PFSK-1 (cell line): ENCODE measurements at regions not wholly inside any gene's neighbourhood (a gene's known extent, or its start where the extent isn't known, plus 50 kb on each side); places are given as distances from the start of the nearest gene placed in this dataset.

Experiments used
- FOXP2 ChIP-seq: optimal IDR thresholded peaks from 2 replicates; pipeline ENCODE3; 2011; ENCODE audit warnings: borderline replicate concordance, control low read depth, inconsistent platforms; ENCODE audit not compliant: insufficient read depth; ENCODE audit errors: extremely low read length, extremely low read depth
- POLR2AphosphoS5 ChIP-seq: IDR thresholded peaks from 2 replicates; pipeline ENCODE4 v1.6.1; 2012; ENCODE audit warnings: low read depth, mild to moderate bottlenecking, control low read depth, low read length, moderate library complexity
- SIN3A ChIP-seq: IDR thresholded peaks from 2 replicates; pipeline ENCODE4 v1.6.1; 2012; ENCODE audit warnings: mild to moderate bottlenecking, low read length, moderate library complexity, borderline replicate concordance; ENCODE audit not compliant: insufficient read depth
- TAF1 ChIP-seq: IDR thresholded peaks from 2 replicates; pipeline ENCODE4 v1.6.1; 2012; ENCODE audit warnings: low read length, control low read depth, borderline replicate concordance; ENCODE audit not compliant: insufficient read depth
- TF ChIP-seq, protein P1 (sequence below), 2 experiments: IDR thresholded peaks; 2 replicates each; pipeline versions ENCODE4 v1.6.1 to v1.8.0; 2011 to 2012; ENCODE audit warnings: low read depth in 2 of 2, low read length in 2 of 2, control low read depth in 1 of 2, inconsistent platforms in 1 of 2, mild to moderate bottlenecking in 1 of 2, moderate library complexity in 1 of 2; ENCODE audit not compliant: insufficient read depth in 1 of 2

DNA sequence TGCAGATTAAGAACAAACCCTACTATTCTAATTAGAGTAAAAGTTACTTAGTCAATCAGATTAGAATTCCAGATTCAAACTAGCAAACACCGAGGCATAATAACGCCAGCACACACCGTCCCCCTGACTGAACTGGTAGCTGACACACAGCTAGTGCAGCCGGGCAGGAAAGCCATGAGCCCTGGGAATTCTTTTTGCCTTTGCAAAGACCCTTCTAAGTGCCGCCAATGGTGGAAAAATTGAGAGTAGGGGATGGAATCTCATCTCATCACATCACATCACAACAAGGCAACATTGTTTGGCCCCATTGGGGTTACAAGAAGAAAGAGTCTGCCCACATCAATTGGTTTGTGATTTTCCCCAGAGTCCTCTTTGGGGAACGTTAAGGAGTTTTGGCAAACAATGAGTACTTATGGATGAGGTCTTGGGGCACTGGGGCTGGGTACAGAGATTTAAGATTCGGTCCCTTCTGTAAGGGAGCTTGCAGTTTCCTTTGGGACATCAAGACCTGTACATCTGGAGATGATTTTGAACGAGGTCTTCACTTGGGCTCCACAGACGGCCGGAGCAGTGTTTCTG lies 120.4 kb upstream of the MEF2A start:
- TF ChIP-seq TAF1 (no peak), POLR2AphosphoS5 (no peak), SIN3A (no peak), FOXP2 (no peak)
- TF ChIP-seq, protein P1, sequence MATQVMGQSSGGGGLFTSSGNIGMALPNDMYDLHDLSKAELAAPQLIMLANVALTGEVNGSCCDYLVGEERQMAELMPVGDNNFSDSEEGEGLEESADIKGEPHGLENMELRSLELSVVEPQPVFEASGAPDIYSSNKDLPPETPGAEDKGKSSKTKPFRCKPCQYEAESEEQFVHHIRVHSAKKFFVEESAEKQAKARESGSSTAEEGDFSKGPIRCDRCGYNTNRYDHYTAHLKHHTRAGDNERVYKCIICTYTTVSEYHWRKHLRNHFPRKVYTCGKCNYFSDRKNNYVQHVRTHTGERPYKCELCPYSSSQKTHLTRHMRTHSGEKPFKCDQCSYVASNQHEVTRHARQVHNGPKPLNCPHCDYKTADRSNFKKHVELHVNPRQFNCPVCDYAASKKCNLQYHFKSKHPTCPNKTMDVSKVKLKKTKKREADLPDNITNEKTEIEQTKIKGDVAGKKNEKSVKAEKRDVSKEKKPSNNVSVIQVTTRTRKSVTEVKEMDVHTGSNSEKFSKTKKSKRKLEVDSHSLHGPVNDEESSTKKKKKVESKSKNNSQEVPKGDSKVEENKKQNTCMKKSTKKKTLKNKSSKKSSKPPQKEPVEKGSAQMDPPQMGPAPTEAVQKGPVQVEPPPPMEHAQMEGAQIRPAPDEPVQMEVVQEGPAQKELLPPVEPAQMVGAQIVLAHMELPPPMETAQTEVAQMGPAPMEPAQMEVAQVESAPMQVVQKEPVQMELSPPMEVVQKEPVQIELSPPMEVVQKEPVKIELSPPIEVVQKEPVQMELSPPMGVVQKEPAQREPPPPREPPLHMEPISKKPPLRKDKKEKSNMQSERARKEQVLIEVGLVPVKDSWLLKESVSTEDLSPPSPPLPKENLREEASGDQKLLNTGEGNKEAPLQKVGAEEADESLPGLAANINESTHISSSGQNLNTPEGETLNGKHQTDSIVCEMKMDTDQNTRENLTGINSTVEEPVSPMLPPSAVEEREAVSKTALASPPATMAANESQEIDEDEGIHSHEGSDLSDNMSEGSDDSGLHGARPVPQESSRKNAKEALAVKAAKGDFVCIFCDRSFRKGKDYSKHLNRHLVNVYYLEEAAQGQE (IDR thresholded peaks at IDR 0.05; ENCODE audit: insufficient read depth in 1 of 2, low read depth in 2 of 2, low read length in 2 of 2) = no peak
